PC-9 (cell line): ENCODE measurements at regions not wholly inside any gene's neighbourhood (a gene's known extent, or its start where the extent isn't known, plus 50 kb on each side); places are given as distances from the start of the nearest gene placed in this dataset.

Experiments
- BruUV-seq: library from RNA; stranded (reverse); fragments of 400-500 nt; replicated peaks from 2 replicates; lab custom pipeline; 2021; lab: Mats Ljungman, UMichigan
- CTCF ChIA-PET: fragments of 300-600 bp; sonication (Branson Sonifier 250); formaldehyde crosslinking; loops from one replicate; lab custom pipeline; 2022; ENCODE audit warnings: antibody characterized with exemption; lab: Charles Lee
- POLR2A ChIA-PET: fragments of 300-600 bp; sonication (Branson Sonifier 250); formaldehyde crosslinking; loops from one replicate; lab custom pipeline; 2022; ENCODE audit warnings: antibody characterized with exemption; ENCODE audit not compliant: unreplicated experiment; lab: Charles Lee
- DNase-seq, 2 experiments: peaks; one replicate each; pipeline versions ENCODE4 v3.0.0 to v3.0.0-alpha.2; 2015 to 2022; ENCODE audit warnings: mixed read lengths in 1 of 2
- H2AFZ ChIP-seq: fragments of 200-600 bp; sonication (generic); 2 replicates; pipeline ENCODE4 v1.8.1; 2017; ENCODE audit warnings: antibody characterized with exemption
- H3F3A ChIP-seq: fragments of 200-600 bp; sonication (generic); 2 replicates; pipeline ENCODE4 v1.8.1; 2017; ENCODE audit warnings: antibody characterized with exemption, mild to moderate bottlenecking, low read depth; ENCODE audit not compliant: insufficient read depth
- H3K27ac ChIP-seq: fragments of 200-600 bp; sonication (generic); 2 replicates; pipeline ENCODE4 v1.6.1; 2016; ENCODE audit warnings: mixed run types
- H3K27me3 ChIP-seq: fragments of 200-600 bp; sonication (generic); 2 replicates; pipeline ENCODE4 v1.6.1; 2016; ENCODE audit warnings: low read depth, mixed run types; ENCODE audit not compliant: insufficient read depth
- H3K36me3 ChIP-seq: fragments of 200-600 bp; sonication (generic); 2 replicates; pipeline ENCODE4 v1.6.1; 2016; ENCODE audit warnings: low read depth, mixed run types
- H3K4me1 ChIP-seq: fragments of 200-600 bp; sonication (generic); replicated peaks from 2 replicates; pipeline ENCODE4 v1.6.1; 2016; ENCODE audit warnings: mixed run types; ENCODE audit not compliant: insufficient read depth
- H3K4me2 ChIP-seq: fragments of 200-600 bp; sonication (generic); 2 replicates; pipeline ENCODE4 v1.6.1; 2017; ENCODE audit warnings: mixed run types
- H3K4me3 ChIP-seq: fragments of 200-600 bp; sonication (generic); 2 replicates; pipeline ENCODE4 v1.6.1; 2016; ENCODE audit warnings: mixed run types
- H3K79me2 ChIP-seq: fragments of 200-600 bp; sonication (generic); 2 replicates; pipeline ENCODE4 v1.6.1; 2017; ENCODE audit warnings: low read depth, mixed run types
- H3K9me2 ChIP-seq: fragments of 200-600 bp; sonication (generic); 2 replicates; pipeline ENCODE4 v1.8.1; 2017; ENCODE audit warnings: mild to moderate bottlenecking; ENCODE audit not compliant: insufficient read depth
- H3K9me3 ChIP-seq: fragments of 200-600 bp; sonication (generic); 2 replicates; pipeline ENCODE4 v1.8.1; 2016; ENCODE audit warnings: low read depth; ENCODE audit not compliant: insufficient read depth
- H4K20me1 ChIP-seq: fragments of 200-600 bp; sonication (generic); 2 replicates; pipeline ENCODE4 v1.8.1; 2017; ENCODE audit not compliant: insufficient read depth
- EZH2 ChIP-seq: fragments of 200-600 bp; sonication (generic); IDR thresholded peaks from 2 replicates; pipeline ENCODE4 v1.8.0; 2017; ENCODE audit warnings: antibody characterized with exemption, low read depth
- intact Hi-C: fragments of 100-400 bp; cut with micrococcal nuclease; formaldehyde crosslinking; loops from one replicate; pipeline ENCODE4 v1.10.0; 2022; ENCODE audit not compliant: unreplicated experiment
- TF ChIP-seq, protein P1 (sequence below): fragments of 200-600 bp; sonication (generic); conservative IDR thresholded peaks from 2 replicates; pipeline ENCODE4 v1.6.1; 2017; ENCODE audit warnings: mixed run types, antibody characterized with exemption, mild to moderate bottlenecking, moderate library complexity

- H3K9me2 ChIP-seq: no peaks in the 10 kb centered on the region
- no peak for DNase-seq
- no peaks in the 10 kb centered on the region for H3F3A ChIP-seq
- no peak overlapping the region for H3K4me2 ChIP-seq
- no peaks in the 10 kb centered on the region for H3K9me3 ChIP-seq
- H2AFZ ChIP-seq: no peak overlapping the region
- no peaks in the 10 kb centered on the region for H3K79me2 ChIP-seq
- H4K20me1 ChIP-seq: no peaks in the 10 kb centered on the region
- intact Hi-C loops: no loop called here
- H3K4me3 ChIP-seq: no peak overlapping the region
- H3K27me3 ChIP-seq: peaks cover 47% of the 10 kb centered on the region
- POLR2A ChIA-PET: no interaction called here
- no peaks in the 10 kb centered on the region for H3K36me3 ChIP-seq
- TF ChIP-seq, protein P1, sequence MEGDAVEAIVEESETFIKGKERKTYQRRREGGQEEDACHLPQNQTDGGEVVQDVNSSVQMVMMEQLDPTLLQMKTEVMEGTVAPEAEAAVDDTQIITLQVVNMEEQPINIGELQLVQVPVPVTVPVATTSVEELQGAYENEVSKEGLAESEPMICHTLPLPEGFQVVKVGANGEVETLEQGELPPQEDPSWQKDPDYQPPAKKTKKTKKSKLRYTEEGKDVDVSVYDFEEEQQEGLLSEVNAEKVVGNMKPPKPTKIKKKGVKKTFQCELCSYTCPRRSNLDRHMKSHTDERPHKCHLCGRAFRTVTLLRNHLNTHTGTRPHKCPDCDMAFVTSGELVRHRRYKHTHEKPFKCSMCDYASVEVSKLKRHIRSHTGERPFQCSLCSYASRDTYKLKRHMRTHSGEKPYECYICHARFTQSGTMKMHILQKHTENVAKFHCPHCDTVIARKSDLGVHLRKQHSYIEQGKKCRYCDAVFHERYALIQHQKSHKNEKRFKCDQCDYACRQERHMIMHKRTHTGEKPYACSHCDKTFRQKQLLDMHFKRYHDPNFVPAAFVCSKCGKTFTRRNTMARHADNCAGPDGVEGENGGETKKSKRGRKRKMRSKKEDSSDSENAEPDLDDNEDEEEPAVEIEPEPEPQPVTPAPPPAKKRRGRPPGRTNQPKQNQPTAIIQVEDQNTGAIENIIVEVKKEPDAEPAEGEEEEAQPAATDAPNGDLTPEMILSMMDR: no peak
- no TSS peak for BruUV-seq
- no peak overlapping the region for H3K27ac ChIP-seq
- H3K4me1 ChIP-seq: no peaks in the 10 kb centered on the region
- CTCF ChIA-PET: no interaction called here
Measured at GRCh38 chr19:30708416-30709178, 336.4 kb downstream of the ZNF536 start.

GRCh38 chr19:30704771-30705330 is 332.7 kb downstream of the ZNF536 start:
- H3K79me2 ChIP-seq: no peaks in the 10 kb centered on the region
- no peak overlapping the region for H3K4me2 ChIP-seq
- H3K36me3 ChIP-seq: no peaks in the 10 kb centered on the region
- intact Hi-C loops: no loop called here
- no peak for DNase-seq
- H4K20me1 ChIP-seq: no peaks in the 10 kb centered on the region
- BruUV-seq: no TSS peak
- no peaks in the 10 kb centered on the region for H3K9me3 ChIP-seq
- no peak overlapping the region for H2AFZ ChIP-seq
- H3K4me3 ChIP-seq: no peak overlapping the region
- H3K4me1 ChIP-seq: no peaks in the 10 kb centered on the region
- TF ChIP-seq EZH2: no peak
- TF ChIP-seq, protein P1: no peak
- H3K27ac ChIP-seq: no peak overlapping the region
- H3K9me2 ChIP-seq: no peaks in the 10 kb centered on the region
- CTCF ChIA-PET: no interaction called here
- H3K27me3 ChIP-seq: peaks cover 30% of the 10 kb centered on the region
- POLR2A ChIA-PET: no interaction called here
- no peaks in the 10 kb centered on the region for H3F3A ChIP-seq

GRCh38 chr19:30703645-30704044 is 331.5 kb downstream of the ZNF536 start:
- Histone ChIP-seq H3K9me3 (no peaks in the 10 kb centered on the region), H3K36me3 (no peaks in the 10 kb centered on the region), H3K27ac (no peak overlapping the region), H3K4me1 (no peaks in the 10 kb centered on the region), H3K4me3 (no peak overlapping the region), H3K9me2 (no peaks in the 10 kb centered on the region), H3K27me3 (peaks cover 23% of the 10 kb centered on the region; the same call in 1 of the 2 replicates), H3K4me2 (no peak overlapping the region), H4K20me1 (no peaks in the 10 kb centered on the region), H3F3A (no peaks in the 10 kb centered on the region), H2AFZ (no peak overlapping the region), H3K79me2 (no peaks in the 10 kb centered on the region)
- CTCF ChIA-PET: no interaction called here
- BruUV-seq: no TSS peak
- no peak for DNase-seq
- intact Hi-C loops: no loop called here
- POLR2A ChIA-PET: no interaction called here
- TF ChIP-seq, protein P1: no peak
- no peak for TF ChIP-seq EZH2
